OCI-LY3 (cell line): ENCODE measurements at regions not wholly inside any gene's neighbourhood (a gene's known extent, or its start where the extent isn't known, plus 50 kb on each side); places are given as distances from the start of the nearest gene placed in this dataset.

Experiments used
- CTCF ChIP-seq: fragments of 200-600, 300-600 bp; sonication (generic); IDR thresholded peaks from 2 replicates; pipeline ENCODE4 v1.5.1; 2014; ENCODE audit warnings: antibody characterized with exemption, low read length, low read depth
- EZH2phosphoT487 ChIP-seq: fragments of 200-600 bp; shearing (Covaris generic); IDR thresholded peaks from 2 replicates; pipeline ENCODE4 v1.6.1; 2018; ENCODE audit warnings: antibody characterized with exemption, mixed run types, low read depth

GRCh38 chr7:116328161-116328560 is 117.8 kb downstream of the TES start:
- TF ChIP-seq CTCF (no peak), EZH2phosphoT487 (no peak)
